Stimulated activated CD4-positive, alpha-beta T cell treated with anti-CD3 and anti-CD28 coated beads, Interleukin-4, amount 100 ng/mL, for 1 hour (primary cell): ENCODE measurements at regions not wholly inside any gene's neighbourhood (a gene's known extent, or its start where the extent isn't known, plus 50 kb on each side); places are given as distances from the start of the nearest gene placed in this dataset.
"Not testable (repeated sequence)": the region's sequence is repeated elsewhere in the genome, so short reads cannot be mapped to it uniquely, and the experiment has no call there.

Experiments
- DNase-seq: peaks from one replicate; pipeline ENCODE4 v3.0.0-alpha.2; 2020

- no peak for DNase-seq
These were observed 606.4 kb upstream of the RORB start for GRCh38 chr9:73890685-73891277.

GRCh38 chr9:73892335-73892734 is 604.8 kb upstream of the RORB start:
- no peak for DNase-seq

GRCh38 chr9:73893230-73893629 is 603.9 kb upstream of the RORB start:
- DNase-seq = no peak

- no peak for DNase-seq
These were observed 601.1 kb upstream of the RORB start for GRCh38 chr9:73896061-73896460.

- DNase-seq = no peak
These were observed 590.5 kb upstream of the RORB start for GRCh38 chr9:73906671-73907070.

GRCh38 chr9:73911804-73912203 is 585.3 kb upstream of the RORB start:
- DNase-seq = no peak

- no peak for DNase-seq
These were observed 581.0 kb upstream of the RORB start for GRCh38 chr9:73916016-73916673.

- no peak for DNase-seq
These were observed 577.4 kb upstream of the RORB start for GRCh38 chr9:73919712-73920111.

- no peak for DNase-seq
These were observed 573.3 kb upstream of the RORB start for GRCh38 chr9:73923796-73924195.

GRCh38 chr9:73951147-73951546 is 546.0 kb upstream of the RORB start:
- DNase-seq = no peak

GRCh38 chr9:73962792-73963191 is 534.3 kb upstream of the RORB start:
- DNase-seq = no peak

- DNase-seq = no peak
These were observed 527.2 kb upstream of the RORB start for GRCh38 chr9:73969936-73970335.

- not testable (repeated sequence) for DNase-seq
These were observed 520.7 kb upstream of the RORB start for GRCh38 chr9:73976424-73976823.

GRCh38 chr9:73979894-73980264 is 517.3 kb upstream of the RORB start:
- DNase-seq = no peak

GRCh38 chr9:73980754-73981153 is 516.4 kb upstream of the RORB start:
- no peak for DNase-seq

- DNase-seq = no peak
These were observed 515.7 kb upstream of the RORB start for GRCh38 chr9:73981405-73981804.

- DNase-seq = no peak
These were observed 501.3 kb upstream of the RORB start for GRCh38 chr9:73995836-73996235.

- DNase-seq = no peak
These were observed 500.3 kb upstream of the RORB start for GRCh38 chr9:73996844-73997243.

- DNase-seq = no peak
These were observed 495.8 kb upstream of the RORB start for GRCh38 chr9:74001382-74001781.

- no peak for DNase-seq
These were observed 490.2 kb upstream of the RORB start for GRCh38 chr9:74006935-74007334.

GRCh38 chr9:74007833-74008232 is 489.3 kb upstream of the RORB start:
- DNase-seq = no peak

- no peak for DNase-seq
These were observed 481.1 kb upstream of the RORB start for GRCh38 chr9:74016004-74016403.

GRCh38 chr9:74025402-74025925 is 471.7 kb upstream of the RORB start:
- DNase-seq = no peak

GRCh38 chr9:74032421-74032820 is 464.7 kb upstream of the RORB start:
- no peak for DNase-seq

- DNase-seq = no peak
These were observed 461.3 kb upstream of the RORB start for GRCh38 chr9:74035786-74036185.
